GM10266 (cell line): ENCODE measurements at regions not wholly inside any gene's neighbourhood (a gene's known extent, or its start where the extent isn't known, plus 50 kb on each side); places are given as distances from the start of the nearest gene placed in this dataset.

Experiments
- DNase-seq: peaks from one replicate; pipeline ENCODE4 v3.0.0; 2012; ENCODE audit errors: extremely low spot score
- TF ChIP-seq, protein P1 (sequence below): IDR thresholded peaks from 2 replicates; pipeline ENCODE4 v1.5.1; 2012; ENCODE audit warnings: mild to moderate bottlenecking, low read depth; ENCODE audit not compliant: control insufficient read depth, insufficient read depth; ENCODE audit errors: missing control alignments

DNA sequence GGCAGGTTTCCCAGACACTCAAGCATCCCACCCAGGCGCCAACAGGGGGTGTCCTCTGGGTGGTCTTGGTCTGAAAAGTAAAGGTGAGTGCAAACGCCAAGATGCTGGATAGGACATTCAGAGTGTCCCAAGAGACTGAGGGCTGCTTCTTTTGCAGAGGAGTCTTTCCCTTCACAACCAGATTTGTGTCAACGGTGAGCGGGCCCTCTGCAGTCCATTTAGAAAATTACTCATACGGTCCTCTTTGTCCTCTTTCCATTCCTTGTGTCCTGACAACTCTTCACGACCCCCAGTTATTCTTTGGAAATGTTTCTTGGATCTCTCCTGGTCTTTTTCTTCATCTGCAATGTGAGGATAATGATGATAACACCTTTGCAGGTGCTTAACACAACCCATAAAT is 257.8 kb downstream of the CDC5L start:
- no peak for DNase-seq
- TF ChIP-seq, protein P1, sequence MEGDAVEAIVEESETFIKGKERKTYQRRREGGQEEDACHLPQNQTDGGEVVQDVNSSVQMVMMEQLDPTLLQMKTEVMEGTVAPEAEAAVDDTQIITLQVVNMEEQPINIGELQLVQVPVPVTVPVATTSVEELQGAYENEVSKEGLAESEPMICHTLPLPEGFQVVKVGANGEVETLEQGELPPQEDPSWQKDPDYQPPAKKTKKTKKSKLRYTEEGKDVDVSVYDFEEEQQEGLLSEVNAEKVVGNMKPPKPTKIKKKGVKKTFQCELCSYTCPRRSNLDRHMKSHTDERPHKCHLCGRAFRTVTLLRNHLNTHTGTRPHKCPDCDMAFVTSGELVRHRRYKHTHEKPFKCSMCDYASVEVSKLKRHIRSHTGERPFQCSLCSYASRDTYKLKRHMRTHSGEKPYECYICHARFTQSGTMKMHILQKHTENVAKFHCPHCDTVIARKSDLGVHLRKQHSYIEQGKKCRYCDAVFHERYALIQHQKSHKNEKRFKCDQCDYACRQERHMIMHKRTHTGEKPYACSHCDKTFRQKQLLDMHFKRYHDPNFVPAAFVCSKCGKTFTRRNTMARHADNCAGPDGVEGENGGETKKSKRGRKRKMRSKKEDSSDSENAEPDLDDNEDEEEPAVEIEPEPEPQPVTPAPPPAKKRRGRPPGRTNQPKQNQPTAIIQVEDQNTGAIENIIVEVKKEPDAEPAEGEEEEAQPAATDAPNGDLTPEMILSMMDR, result no peak

- no peak for DNase-seq
- TF ChIP-seq, protein P1, result no peak
Observed at GRCh38 chr6:44646355-44646754, 258.8 kb downstream of the CDC5L start.

DNA sequence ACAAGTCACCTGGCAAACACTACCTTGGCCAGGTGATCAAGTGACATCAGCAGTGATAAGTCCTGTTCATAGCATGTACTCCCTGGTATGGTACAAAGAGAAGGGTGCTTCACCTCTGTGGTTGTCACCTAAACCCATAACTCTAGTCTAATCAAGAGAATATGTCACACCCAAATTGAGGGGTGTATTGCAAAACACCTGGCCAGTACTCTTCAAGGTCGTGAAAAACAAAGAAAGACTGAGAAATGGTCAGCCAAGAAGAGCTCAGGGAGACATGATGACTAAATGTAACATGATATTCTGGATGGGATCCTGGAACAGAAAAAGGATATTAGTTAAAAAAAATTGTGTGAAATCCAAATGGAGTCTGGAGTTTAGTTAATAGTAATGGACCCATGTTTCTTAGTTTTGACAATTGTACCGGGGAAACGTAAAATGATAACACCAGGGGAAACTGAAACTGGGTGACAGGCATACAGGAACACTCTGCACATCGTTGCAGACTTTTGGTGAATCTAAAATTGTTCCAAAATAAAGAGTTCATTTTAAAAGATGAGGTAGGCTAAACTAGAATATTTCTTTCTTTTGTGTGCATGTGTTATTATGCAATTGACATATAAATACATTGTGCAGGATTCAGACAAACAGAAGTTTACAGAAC is 262.0 kb downstream of the CDC5L start:
- TF ChIP-seq, protein P1, result no peak
- DNase-seq, result no peak

GRCh38 chr6:44650495-44650894 is 263.0 kb downstream of the CDC5L start:
- TF ChIP-seq, protein P1, result no peak
- DNase-seq, result no peak

DNA sequence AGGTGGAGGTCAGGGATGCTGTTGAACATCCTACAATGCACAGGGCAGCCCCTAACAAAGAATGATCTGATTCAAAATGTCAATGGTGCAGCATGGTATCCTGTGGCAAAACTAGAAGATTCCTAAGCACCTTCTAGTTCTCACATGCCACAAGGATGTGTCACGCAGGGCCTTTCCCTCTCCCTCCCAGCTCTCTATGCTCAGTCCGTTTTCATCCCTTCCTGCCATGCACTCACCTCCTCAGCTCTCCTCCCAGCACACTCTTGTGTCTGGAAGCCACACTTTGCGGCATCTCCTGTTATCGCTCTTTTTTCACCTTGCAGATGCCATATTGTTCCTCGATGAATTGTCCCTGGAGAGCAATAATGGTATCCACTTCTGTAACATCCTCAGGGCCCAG is 263.4 kb downstream of the CDC5L start:
- TF ChIP-seq, protein P1, result no peak
- DNase-seq, result no peak

- no peak for DNase-seq
- TF ChIP-seq, protein P1, result no peak
Observed at GRCh38 chr6:44651604-44652003, 264.1 kb downstream of the CDC5L start.

GRCh38 chr6:44652547-44652946 is 265.0 kb downstream of the CDC5L start:
- DNase-seq, result no peak
- TF ChIP-seq, protein P1, result no peak
